ENCODE measurements at regions not wholly inside any gene's neighbourhood (a gene's known extent, or its start where the extent isn't known, plus 50 kb on each side); places are given as distances from the start of the nearest gene placed in this dataset.

GRCh38 chr16:13437413-13437795 lies 482.6 kb upstream of the ERCC4 start:
- Histone ChIP-seq H3K4me2 (ENCODE audit: low read length) (peak overlapping the region; percentile 27; the same call in 1 of the 2 replicates), H3K9ac (ENCODE audit: low read length) (no peak overlapping the region), H3K27me3 (ENCODE audit: low read depth, low read length) (no peaks in the 10 kb centered on the region), H3K4me3 (ENCODE audit: low read length) (no peak overlapping the region), H3K27ac (ENCODE audit: low read length) (no peak overlapping the region; the same call in 1 of the 2 replicates), H3K79me2 (ENCODE audit: low read length) (no peaks in the 10 kb centered on the region), H3K4me1 (ENCODE audit: low read length) (peaks cover 52% of the 10 kb centered on the region), H4K20me1 (ENCODE audit: insufficient read depth, low read length) (no peaks in the 10 kb centered on the region), H3K9me3 (ENCODE audit: insufficient read depth, low read length) (no peaks in the 10 kb centered on the region), H3K36me3 (replicated peaks; ENCODE audit: low read depth, low read length) (no peaks in the 10 kb centered on the region), H2AFZ (ENCODE audit: low read depth, low read length) (no peak overlapping the region)
- TF ChIP-seq EZH2phosphoT487 (IDR thresholded peaks at IDR 0.05; ENCODE audit: low read depth) = no peak

- Histone ChIP-seq H3K4me3 (ENCODE audit: low read length) (no peak overlapping the region), H3K36me3 (replicated peaks; ENCODE audit: low read depth, low read length) (no peaks in the 10 kb centered on the region), H3K4me1 (ENCODE audit: low read length) (peaks cover 52% of the 10 kb centered on the region), H2AFZ (ENCODE audit: low read depth, low read length) (no peak overlapping the region), H3K27me3 (ENCODE audit: low read depth, low read length) (no peaks in the 10 kb centered on the region), H3K9ac (ENCODE audit: low read length) (no peak overlapping the region), H3K79me2 (ENCODE audit: low read length) (no peaks in the 10 kb centered on the region), H3K27ac (ENCODE audit: low read length) (no peak overlapping the region; the same call in 1 of the 2 replicates), H3K9me3 (ENCODE audit: insufficient read depth, low read length) (no peaks in the 10 kb centered on the region), H4K20me1 (ENCODE audit: insufficient read depth, low read length) (no peaks in the 10 kb centered on the region), H3K4me2 (ENCODE audit: low read length) (peak overlapping the region; percentile 22)
- TF ChIP-seq CTCF (IDR thresholded peaks at IDR 0.05; ENCODE audit: low read depth, low read length) (no peak), EZH2phosphoT487 (IDR thresholded peaks at IDR 0.05; ENCODE audit: low read depth) (no peak)
Measured at GRCh38 chr16:13438064-13438463, 481.9 kb upstream of the ERCC4 start.

GRCh38 chr16:13439766-13440165 lies 480.2 kb upstream of the ERCC4 start:
- Histone ChIP-seq H3K9me3 (ENCODE audit: insufficient read depth, low read length) (no peaks in the 10 kb centered on the region), H3K27ac (ENCODE audit: low read length) (no peak overlapping the region), H3K36me3 (replicated peaks; ENCODE audit: low read depth, low read length) (no peaks in the 10 kb centered on the region), H3K4me2 (ENCODE audit: low read length) (no peak overlapping the region), H3K4me1 (ENCODE audit: low read length) (peaks cover 52% of the 10 kb centered on the region), H4K20me1 (ENCODE audit: insufficient read depth, low read length) (no peaks in the 10 kb centered on the region), H3K4me3 (ENCODE audit: low read length) (no peak overlapping the region), H3K9ac (ENCODE audit: low read length) (no peak overlapping the region), H3K27me3 (ENCODE audit: low read depth, low read length) (no peaks in the 10 kb centered on the region), H3K79me2 (ENCODE audit: low read length) (no peaks in the 10 kb centered on the region), H2AFZ (ENCODE audit: low read depth, low read length) (no peak overlapping the region)
- no peak for TF ChIP-seq CTCF (IDR thresholded peaks at IDR 0.05; ENCODE audit: low read depth, low read length)

- no peaks in the 10 kb centered on the region for H3K27me3 ChIP-seq (ENCODE audit: low read depth, low read length)
- TF ChIP-seq CTCF (IDR thresholded peaks at IDR 0.05; ENCODE audit: low read depth, low read length) = no peak
- TF ChIP-seq EZH2phosphoT487 (IDR thresholded peaks at IDR 0.05; ENCODE audit: low read depth) = no peak
- H2AFZ ChIP-seq (ENCODE audit: low read depth, low read length) = no peak overlapping the region
- H3K4me3 ChIP-seq (ENCODE audit: low read length) = no peak overlapping the region
- H3K9ac ChIP-seq (ENCODE audit: low read length) = no peak overlapping the region
- no peaks in the 10 kb centered on the region for H3K9me3 ChIP-seq (ENCODE audit: insufficient read depth, low read length)
- H4K20me1 ChIP-seq (ENCODE audit: insufficient read depth, low read length) = no peaks in the 10 kb centered on the region
- peaks cover 38% of the 10 kb centered on the region for H3K4me1 ChIP-seq (ENCODE audit: low read length)
- no peaks in the 10 kb centered on the region for H3K36me3 ChIP-seq (replicated peaks; ENCODE audit: low read depth, low read length)
- no peaks in the 10 kb centered on the region for H3K79me2 ChIP-seq (ENCODE audit: low read length)
- peak overlapping the region; percentile 7; the same call in 1 of the 2 replicates for H3K27ac ChIP-seq (ENCODE audit: low read length)
- H3K4me2 ChIP-seq (ENCODE audit: low read length) = peak overlapping the region; percentile 53
Measured at GRCh38 chr16:13441675-13442074, 478.3 kb upstream of the ERCC4 start.

GRCh38 chr16:13448346-13448745 lies 471.6 kb upstream of the ERCC4 start:
- Histone ChIP-seq H4K20me1 (ENCODE audit: insufficient read depth, low read length) (no peaks in the 10 kb centered on the region), H3K36me3 (replicated peaks; ENCODE audit: low read depth, low read length) (no peaks in the 10 kb centered on the region), H3K9ac (ENCODE audit: low read length) (no peak overlapping the region), H3K4me2 (ENCODE audit: low read length) (no peak overlapping the region), H3K27me3 (ENCODE audit: low read depth, low read length) (peaks cover 10% of the 10 kb centered on the region; the same call in 1 of the 2 replicates), H3K79me2 (ENCODE audit: low read length) (no peaks in the 10 kb centered on the region), H3K9me3 (ENCODE audit: insufficient read depth, low read length) (no peaks in the 10 kb centered on the region), H3K4me3 (ENCODE audit: low read length) (no peak overlapping the region), H3K27ac (ENCODE audit: low read length) (no peak overlapping the region), H3K4me1 (ENCODE audit: low read length) (no peaks in the 10 kb centered on the region), H2AFZ (ENCODE audit: low read depth, low read length) (no peak overlapping the region)
- TF ChIP-seq EZH2phosphoT487 (IDR thresholded peaks at IDR 0.05; ENCODE audit: low read depth) (no peak), CTCF (IDR thresholded peaks at IDR 0.05; ENCODE audit: low read depth, low read length) (no peak)

Data from OCI-LY3 (cell line).